ENCODE measurements at regions not wholly inside any gene's neighbourhood (a gene's known extent, or its start where the extent isn't known, plus 50 kb on each side); places are given as distances from the start of the nearest gene placed in this dataset.
"Not testable (repeated sequence)": the region's sequence is repeated elsewhere in the genome, so short reads cannot be mapped to it uniquely, and the experiment has no call there.

DNA sequence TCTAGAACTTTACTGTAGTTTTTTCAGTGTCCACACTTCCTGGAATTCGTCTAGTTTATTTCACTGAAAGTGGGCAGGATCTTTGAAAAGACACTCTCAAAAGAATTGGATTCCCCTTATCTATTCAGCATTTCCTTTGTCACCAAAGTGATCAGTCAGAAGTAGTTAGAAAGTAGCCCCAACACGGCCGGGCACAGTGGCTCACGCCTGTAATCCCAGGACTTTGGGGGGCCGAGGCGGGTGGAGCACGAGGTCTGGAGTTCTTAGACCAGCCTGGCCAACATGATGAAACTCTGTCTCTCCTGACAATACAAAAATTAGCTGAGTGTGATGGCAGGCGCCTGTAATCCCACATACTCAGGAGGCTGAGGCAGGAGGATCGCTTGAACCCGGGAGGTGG, 69.0 kb upstream of the KMT2C start:
- Histone ChIP-seq H3K4me1 (no peaks in the 10 kb centered on the region), H3K36me3 (no peaks in the 10 kb centered on the region), H3K9me3 (no peaks in the 10 kb centered on the region), H3K4me3 (no peak overlapping the region), H3K27me3 (no peaks in the 10 kb centered on the region), H3K27ac (no peak overlapping the region)
- no peak for ATAC-seq
- TF ChIP-seq, protein P1, sequence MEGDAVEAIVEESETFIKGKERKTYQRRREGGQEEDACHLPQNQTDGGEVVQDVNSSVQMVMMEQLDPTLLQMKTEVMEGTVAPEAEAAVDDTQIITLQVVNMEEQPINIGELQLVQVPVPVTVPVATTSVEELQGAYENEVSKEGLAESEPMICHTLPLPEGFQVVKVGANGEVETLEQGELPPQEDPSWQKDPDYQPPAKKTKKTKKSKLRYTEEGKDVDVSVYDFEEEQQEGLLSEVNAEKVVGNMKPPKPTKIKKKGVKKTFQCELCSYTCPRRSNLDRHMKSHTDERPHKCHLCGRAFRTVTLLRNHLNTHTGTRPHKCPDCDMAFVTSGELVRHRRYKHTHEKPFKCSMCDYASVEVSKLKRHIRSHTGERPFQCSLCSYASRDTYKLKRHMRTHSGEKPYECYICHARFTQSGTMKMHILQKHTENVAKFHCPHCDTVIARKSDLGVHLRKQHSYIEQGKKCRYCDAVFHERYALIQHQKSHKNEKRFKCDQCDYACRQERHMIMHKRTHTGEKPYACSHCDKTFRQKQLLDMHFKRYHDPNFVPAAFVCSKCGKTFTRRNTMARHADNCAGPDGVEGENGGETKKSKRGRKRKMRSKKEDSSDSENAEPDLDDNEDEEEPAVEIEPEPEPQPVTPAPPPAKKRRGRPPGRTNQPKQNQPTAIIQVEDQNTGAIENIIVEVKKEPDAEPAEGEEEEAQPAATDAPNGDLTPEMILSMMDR (IDR thresholded peaks at IDR 0.05) = no peak
- no peak for TF ChIP-seq POLR2A (IDR thresholded peaks at IDR 0.05)
- no peak for TF ChIP-seq EP300 (IDR thresholded peaks at IDR 0.05)
- 60 to 97% methylated on average over 1 to 3 of the region's 10 CpGs for WGBS, 2 donors (ENCODE audit: low coverage in 1 of 2)

DNA sequence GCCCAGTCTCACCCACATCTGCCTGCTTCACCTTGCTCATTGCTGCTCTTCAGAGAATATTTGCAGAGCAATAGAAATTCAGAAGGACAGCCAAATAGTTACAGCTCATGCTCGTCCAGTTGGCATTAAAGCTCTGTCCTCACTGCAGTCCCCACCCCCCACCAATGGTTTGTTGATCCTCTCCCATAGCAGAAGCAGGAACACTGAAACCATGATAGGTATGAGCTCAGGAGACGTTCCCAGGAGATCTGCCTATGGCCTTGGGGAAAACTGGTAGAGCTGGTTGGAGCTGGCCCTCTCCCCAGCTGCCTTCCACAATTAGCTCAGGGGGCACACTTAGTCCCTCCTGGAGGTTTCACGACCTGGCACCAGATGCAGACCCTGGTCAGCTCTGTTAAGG, 68.6 kb upstream of the KMT2C start:
- H3K27ac ChIP-seq = no peak overlapping the region
- TF ChIP-seq, protein P1 (IDR thresholded peaks at IDR 0.05) = no peak
- 37% methylated on average over 2 of the region's 3 CpGs; no CpG with 5 or more reads in 1 of the 2 donors for WGBS, 2 donors (ENCODE audit: low coverage in 1 of 2)
- no peak for ATAC-seq
- H3K4me3 ChIP-seq = no peak overlapping the region
- no peaks in the 10 kb centered on the region for H3K9me3 ChIP-seq
- no peaks in the 10 kb centered on the region for H3K36me3 ChIP-seq
- no peaks in the 10 kb centered on the region for H3K27me3 ChIP-seq
- H3K4me1 ChIP-seq = no peaks in the 10 kb centered on the region

DNA sequence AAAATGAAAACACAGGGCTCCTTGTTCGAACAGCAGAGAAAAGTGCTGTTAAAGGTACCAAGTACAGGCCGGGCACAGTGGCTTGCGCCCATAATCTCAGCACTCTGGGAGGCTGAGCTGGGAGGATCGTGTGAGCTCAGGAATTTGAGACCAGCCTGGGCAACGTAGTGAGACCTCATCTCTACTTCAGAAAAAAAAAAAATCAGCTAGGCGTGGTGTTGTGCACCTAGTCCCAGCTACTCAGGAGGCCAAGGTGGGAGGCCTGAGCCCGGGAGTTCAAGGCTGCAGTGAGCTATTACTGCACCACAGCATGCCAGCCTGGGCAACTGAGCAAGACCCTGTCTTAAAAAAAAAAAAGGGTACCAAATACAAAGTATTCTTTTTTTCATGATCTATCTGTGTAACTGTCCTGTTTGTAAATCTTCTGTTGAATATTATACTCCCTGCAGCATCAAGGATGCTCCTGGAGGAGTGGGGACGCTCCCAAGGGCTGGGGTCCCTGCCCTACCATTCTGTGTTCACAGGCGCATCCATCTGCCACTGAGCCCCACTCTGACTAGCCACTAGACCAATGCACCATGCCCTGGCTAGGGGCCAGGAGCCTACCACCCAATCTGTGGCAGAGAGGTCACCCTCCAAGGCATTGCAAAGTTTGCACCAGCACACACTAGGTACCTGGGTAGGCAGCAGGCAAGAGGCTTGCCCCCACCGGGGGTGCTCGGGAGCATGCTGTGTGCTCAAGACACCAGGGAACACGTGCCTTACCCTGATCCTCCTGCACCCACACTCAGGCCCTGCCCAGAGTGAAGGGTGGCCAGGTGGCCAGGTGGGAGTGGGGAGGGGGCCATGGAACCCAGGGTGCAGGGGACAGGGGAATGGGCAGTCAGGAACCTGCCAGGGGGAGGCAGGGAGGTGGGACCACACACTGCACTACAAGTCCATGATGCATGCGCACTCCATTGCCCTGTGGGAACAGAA, 67.3 kb upstream of the KMT2C start:
- TF ChIP-seq POLR2AphosphoS5 (IDR thresholded peaks at IDR 0.05) (no peak), EP300 (IDR thresholded peaks at IDR 0.05) (no peak), POLR2A (IDR thresholded peaks at IDR 0.05) (no peak)
- TF ChIP-seq, protein P1 (IDR thresholded peaks at IDR 0.05) = no peak
- no peak overlapping the region for H3K27ac ChIP-seq
- H3K36me3 ChIP-seq = no peaks in the 10 kb centered on the region
- H3K4me1 ChIP-seq = no peaks in the 10 kb centered on the region
- no peak for ATAC-seq
- no peaks in the 10 kb centered on the region for H3K9me3 ChIP-seq
- no peaks in the 10 kb centered on the region for H3K27me3 ChIP-seq
- H3K4me3 ChIP-seq = no peak overlapping the region
- 86 to 90% methylated on average over 2 to 7 of the region's 13 CpGs for WGBS, 2 donors (ENCODE audit: low coverage in 1 of 2)

DNA sequence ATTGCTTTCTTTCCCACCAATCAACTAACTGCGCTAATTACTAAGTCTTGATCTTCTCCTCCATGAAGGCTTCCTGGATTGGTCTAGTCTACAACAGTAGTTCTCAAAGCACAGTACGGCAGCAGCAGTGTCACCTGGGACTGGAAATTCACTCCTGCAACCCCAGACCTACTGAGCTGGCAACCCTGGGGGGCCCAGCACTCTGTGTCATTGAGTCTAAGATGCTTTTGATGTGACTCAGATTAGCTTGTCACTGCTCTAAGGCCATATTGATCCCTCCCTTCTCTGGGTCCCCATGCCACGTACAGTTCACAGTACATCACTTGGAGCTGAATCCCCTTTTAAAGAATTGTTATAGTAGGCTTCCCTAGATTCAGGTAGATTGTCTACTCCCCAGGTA, 65.7 kb upstream of the KMT2C start:
- 82 to 83% methylated on average over 2 to 3 of the region's 3 CpGs for WGBS, 2 donors (ENCODE audit: low coverage in 1 of 2)
- Histone ChIP-seq H3K27ac (no peak overlapping the region), H3K27me3 (no peaks in the 10 kb centered on the region), H3K9me3 (peaks cover 0 to 1% (median 0%) of the 10 kb centered on the region in 3 donors), H3K4me3 (no peak overlapping the region), H3K36me3 (no peaks in the 10 kb centered on the region), H3K4me1 (no peaks in the 10 kb centered on the region)
- TF ChIP-seq EP300 (IDR thresholded peaks at IDR 0.05) (no peak), POLR2A (IDR thresholded peaks at IDR 0.05) (no peak), POLR2AphosphoS5 (IDR thresholded peaks at IDR 0.05) (no peak)
- TF ChIP-seq, protein P1 (IDR thresholded peaks at IDR 0.05) = no peak
- ATAC-seq = no peak

DNA sequence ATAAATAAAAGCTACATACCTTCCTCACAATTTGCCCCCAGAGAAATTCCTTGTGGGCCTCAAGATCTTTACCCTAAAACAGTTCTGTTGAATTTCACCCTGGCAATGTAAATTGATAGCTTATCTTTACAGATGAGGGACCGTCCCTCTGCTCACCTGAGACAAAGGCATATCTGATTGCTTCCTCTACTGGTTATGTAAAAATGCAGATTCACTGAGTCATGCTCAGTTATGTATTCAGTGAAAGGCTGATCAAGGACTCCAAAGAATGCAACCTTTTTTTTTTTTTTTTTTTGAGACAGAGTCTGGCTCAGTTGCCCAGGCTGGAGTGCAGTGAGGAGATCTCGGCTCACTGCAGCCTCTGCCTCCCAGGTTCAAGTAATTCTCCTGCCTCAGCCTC, 64.2 kb upstream of the KMT2C start:
- H3K9me3 ChIP-seq = peaks cover 0 to 14% (median 0%) of the 10 kb centered on the region in 3 donors
- H3K4me3 ChIP-seq, H3K4me1 ChIP-seq, H3K27ac ChIP-seq, H3K27me3 ChIP-seq, ATAC-seq, H3K36me3 ChIP-seq: not testable (repeated sequence)
- 89 to 92% methylated on average over 2 of the region's 2 CpGs for WGBS, 2 donors (ENCODE audit: low coverage in 1 of 2)

Measured in gastroesophageal sphincter (tissue), 4 donors.